ENCODE measurements at regions not wholly inside any gene's neighbourhood (a gene's known extent, or its start where the extent isn't known, plus 50 kb on each side); places are given as distances from the start of the nearest gene placed in this dataset.

DNA sequence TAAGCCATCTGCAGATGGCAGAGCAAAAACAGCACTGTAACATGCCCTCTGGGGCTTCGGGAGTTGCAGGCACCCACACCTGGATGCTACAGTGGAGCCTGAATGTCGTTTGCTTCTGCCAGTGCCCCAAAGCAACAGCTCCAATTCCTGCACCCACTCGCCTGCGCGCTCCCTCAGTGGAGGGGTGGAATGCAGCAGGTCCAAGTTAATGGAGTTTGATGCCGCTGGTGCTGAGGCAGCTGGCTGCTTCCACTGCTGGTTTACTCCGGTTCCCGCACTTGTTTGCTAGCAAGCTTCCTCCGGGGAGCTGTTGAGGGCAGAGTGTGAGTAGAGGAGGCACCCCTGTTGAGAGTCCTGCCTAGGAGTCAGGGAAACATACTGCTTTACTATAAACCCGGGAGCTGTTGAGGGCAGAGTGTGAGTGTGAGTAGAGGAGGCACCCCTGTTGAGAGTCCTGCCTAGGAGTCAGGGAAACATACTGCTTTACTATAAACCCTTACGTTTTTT is 584.0 kb upstream of the TMPRSS15 start:
- CTCF ChIA-PET (ENCODE audit: unreplicated experiment) = no interaction called here
- POLR2A ChIA-PET = no interaction called here
- no peak overlapping the region for H2AFZ ChIP-seq (ENCODE audit: low read length)
- no TSS peak for BruUV-seq (replicated peaks)
- no peak overlapping the region for H3K27ac ChIP-seq (ENCODE audit: low read depth, low read length, poor library complexity, severe bottlenecking)
- no peaks in the 10 kb centered on the region for H4K20me1 ChIP-seq (ENCODE audit: insufficient read depth, low read length)
- no peaks in the 10 kb centered on the region for H3K79me2 ChIP-seq (ENCODE audit: insufficient read depth, low read depth, low read length)
- no peak for TF ChIP-seq EZH2phosphoT487 (IDR thresholded peaks at IDR 0.05; ENCODE audit: borderline replicate concordance, low read depth, low read length)
- TF ChIP-seq CTCF (conservative IDR thresholded peaks at IDR 0.05; ENCODE audit: low read length) = no peak
- H3K4me3 ChIP-seq (ENCODE audit: low read depth, low read length, poor library complexity, severe bottlenecking) = no peak overlapping the region
- H3K9me3 ChIP-seq (ENCODE audit: low read length) = 0 out of 2 replicates have a peak, but pooled peaks cover 3% of the 10 kb centered on the region
- DNase-seq (ENCODE audit: low spot score) = no peak
- intact Hi-C loops (cut with micrococcal nuclease; ENCODE audit: unreplicated experiment) = no loop called here
- H3K4me2 ChIP-seq (ENCODE audit: low read length) = no peak overlapping the region
- no peaks in the 10 kb centered on the region for H3K9me2 ChIP-seq (ENCODE audit: insufficient read depth, low read length)
- no peaks in the 10 kb centered on the region for H3K36me3 ChIP-seq (ENCODE audit: insufficient read depth, low read length)
- H3K4me1 ChIP-seq (ENCODE audit: insufficient read depth, low read length, poor library complexity, severe bottlenecking) = no peaks in the 10 kb centered on the region

DNA sequence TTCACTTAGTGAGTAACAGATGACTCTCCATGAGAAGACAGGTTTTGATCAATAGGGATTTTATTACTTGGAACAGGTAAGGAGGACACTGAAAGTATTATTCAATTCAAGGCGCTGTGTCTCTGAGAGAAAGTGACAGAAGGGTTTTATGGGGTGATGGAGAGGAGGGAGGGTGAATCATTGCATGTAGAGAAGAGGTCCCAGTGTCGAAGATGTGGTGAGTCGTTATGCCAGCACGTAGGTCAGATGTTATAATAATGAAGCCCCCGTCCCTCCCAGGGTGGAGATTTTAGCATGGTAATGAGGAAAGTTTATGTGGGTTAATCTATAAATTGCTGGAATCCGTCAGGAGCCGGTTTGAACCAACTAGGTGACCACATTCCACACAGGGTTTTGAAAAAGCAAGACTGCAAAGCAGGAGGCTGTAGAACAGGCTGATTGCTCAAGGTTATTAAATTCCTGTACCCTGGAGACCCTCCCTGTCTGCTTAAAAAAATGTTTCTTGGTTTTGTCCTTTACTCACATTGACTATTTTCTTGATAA is 586.4 kb upstream of the TMPRSS15 start:
- intact Hi-C loops (cut with micrococcal nuclease; ENCODE audit: unreplicated experiment) = no loop called here
- no peak overlapping the region for H3K4me2 ChIP-seq (ENCODE audit: low read length)
- no peak overlapping the region for H3K27ac ChIP-seq (ENCODE audit: low read depth, low read length, poor library complexity, severe bottlenecking)
- TF ChIP-seq EZH2phosphoT487 (IDR thresholded peaks at IDR 0.05; ENCODE audit: borderline replicate concordance, low read depth, low read length) (no peak), CTCF (conservative IDR thresholded peaks at IDR 0.05; ENCODE audit: low read length) (no peak)
- 0 out of 2 replicates have a peak, but pooled peaks cover 2% of the 10 kb centered on the region for H3K9me3 ChIP-seq (ENCODE audit: low read length)
- no peaks in the 10 kb centered on the region for H3K79me2 ChIP-seq (ENCODE audit: insufficient read depth, low read depth, low read length)
- no peaks in the 10 kb centered on the region for H3K4me1 ChIP-seq (ENCODE audit: insufficient read depth, low read length, poor library complexity, severe bottlenecking)
- no TSS peak for BruUV-seq (replicated peaks)
- POLR2A ChIA-PET = no interaction called here
- DNase-seq (ENCODE audit: low spot score) = no peak
- no peak overlapping the region for H3K4me3 ChIP-seq (ENCODE audit: low read depth, low read length, poor library complexity, severe bottlenecking)
- no peak overlapping the region for H2AFZ ChIP-seq (ENCODE audit: low read length)
- no peaks in the 10 kb centered on the region for H4K20me1 ChIP-seq (ENCODE audit: insufficient read depth, low read length)
- H3K36me3 ChIP-seq (ENCODE audit: insufficient read depth, low read length) = no peaks in the 10 kb centered on the region
- H3K9me2 ChIP-seq (ENCODE audit: insufficient read depth, low read length) = no peaks in the 10 kb centered on the region
- CTCF ChIA-PET (ENCODE audit: unreplicated experiment) = no interaction called here

DNA sequence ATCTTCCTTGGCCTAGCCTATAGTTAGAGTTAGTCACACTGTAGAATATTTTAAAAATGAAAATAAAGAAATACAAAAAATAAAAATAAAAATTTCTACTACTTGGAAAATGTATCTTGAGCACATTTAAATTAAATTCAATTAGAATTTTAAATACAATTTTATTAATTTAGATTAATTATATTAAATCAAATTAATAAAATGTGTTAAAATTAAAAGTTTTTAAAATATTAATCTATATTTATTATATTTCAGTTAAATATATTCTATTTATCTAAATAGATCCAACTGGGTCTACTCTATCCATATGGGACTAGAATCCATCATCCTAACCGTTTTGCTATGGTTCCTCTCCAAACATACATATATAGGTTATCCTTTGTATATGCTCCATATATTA is 588.3 kb upstream of the TMPRSS15 start:
- intact Hi-C loops (cut with micrococcal nuclease; ENCODE audit: unreplicated experiment) = no loop called here

More for the DNA sequence above, 588.3 kb upstream of the TMPRSS15 start:
- TF ChIP-seq EZH2phosphoT487 (IDR thresholded peaks at IDR 0.05; ENCODE audit: borderline replicate concordance, low read depth, low read length) (no peak), CTCF (conservative IDR thresholded peaks at IDR 0.05; ENCODE audit: low read length) (no peak)
- BruUV-seq (replicated peaks) = no TSS peak
- Histone ChIP-seq H3K79me2 (ENCODE audit: insufficient read depth, low read depth, low read length) (no peaks in the 10 kb centered on the region), H3K9me3 (ENCODE audit: low read length) (no peaks in the 10 kb centered on the region), H3K27ac (ENCODE audit: low read depth, low read length, poor library complexity, severe bottlenecking) (no peak overlapping the region), H3K36me3 (ENCODE audit: insufficient read depth, low read length) (no peaks in the 10 kb centered on the region), H3K4me3 (ENCODE audit: low read depth, low read length, poor library complexity, severe bottlenecking) (no peak overlapping the region), H2AFZ (ENCODE audit: low read length) (no peak overlapping the region), H4K20me1 (ENCODE audit: insufficient read depth, low read length) (no peaks in the 10 kb centered on the region), H3K4me1 (ENCODE audit: insufficient read depth, low read length, poor library complexity, severe bottlenecking) (no peaks in the 10 kb centered on the region), H3K9me2 (ENCODE audit: insufficient read depth, low read length) (no peaks in the 10 kb centered on the region), H3K4me2 (ENCODE audit: low read length) (no peak overlapping the region)
- CTCF ChIA-PET (ENCODE audit: unreplicated experiment) = no interaction called here
- POLR2A ChIA-PET = no interaction called here
- DNase-seq (ENCODE audit: low spot score) = no peak

Data from OCI-LY7 (cell line).